GM12892 (cell line): ENCODE measurements at regions not wholly inside any gene's neighbourhood (a gene's known extent, or its start where the extent isn't known, plus 50 kb on each side); places are given as distances from the start of the nearest gene placed in this dataset.

Experiments used
- POLR2A ChIP-seq: IDR thresholded peaks from 2 replicates; pipeline ENCODE4 v1.6.1; 2011; ENCODE audit warnings: low read depth, low read length, control low read depth
- POLR2AphosphoS5 ChIP-seq: IDR thresholded peaks from 2 replicates; pipeline ENCODE4 v1.6.1; 2011; ENCODE audit warnings: low read depth, low read length, control low read depth
- TAF1 ChIP-seq: IDR thresholded peaks from 2 replicates; pipeline ENCODE4 v1.6.1; 2011; ENCODE audit warnings: low read depth, mild to moderate bottlenecking, control low read depth, low read length, borderline replicate concordance

- TF ChIP-seq POLR2AphosphoS5: no peak
- TF ChIP-seq POLR2A: no peak
- no peak for TF ChIP-seq TAF1
Observed at GRCh38 chr6:151719070-151719469, 88.4 kb upstream of the ESR1 start.
